ENCODE measurements at regions not wholly inside any gene's neighbourhood (a gene's known extent, or its start where the extent isn't known, plus 50 kb on each side); places are given as distances from the start of the nearest gene placed in this dataset.

DNA sequence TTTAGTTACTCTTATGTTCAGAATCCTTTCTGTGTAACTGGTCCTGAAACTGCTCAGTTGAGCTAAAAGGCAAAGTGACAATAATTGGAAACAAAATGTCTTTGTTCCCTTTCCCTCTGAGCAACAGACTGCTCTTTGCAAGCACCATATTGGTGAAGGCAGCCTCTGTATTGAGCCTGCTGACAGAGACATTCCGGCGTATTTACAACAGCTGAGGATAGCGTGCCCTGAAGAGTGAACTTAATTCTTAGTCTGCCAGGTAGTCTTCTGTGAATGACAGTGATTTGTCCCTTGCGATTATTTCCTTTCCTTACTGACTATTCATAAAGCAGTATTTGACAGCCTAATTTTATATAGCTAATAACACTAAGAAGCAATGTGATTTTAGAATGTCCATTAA is 239.1 kb downstream of the CPS1 start:
- no peak for DNase-seq
- TF ChIP-seq, protein P1, sequence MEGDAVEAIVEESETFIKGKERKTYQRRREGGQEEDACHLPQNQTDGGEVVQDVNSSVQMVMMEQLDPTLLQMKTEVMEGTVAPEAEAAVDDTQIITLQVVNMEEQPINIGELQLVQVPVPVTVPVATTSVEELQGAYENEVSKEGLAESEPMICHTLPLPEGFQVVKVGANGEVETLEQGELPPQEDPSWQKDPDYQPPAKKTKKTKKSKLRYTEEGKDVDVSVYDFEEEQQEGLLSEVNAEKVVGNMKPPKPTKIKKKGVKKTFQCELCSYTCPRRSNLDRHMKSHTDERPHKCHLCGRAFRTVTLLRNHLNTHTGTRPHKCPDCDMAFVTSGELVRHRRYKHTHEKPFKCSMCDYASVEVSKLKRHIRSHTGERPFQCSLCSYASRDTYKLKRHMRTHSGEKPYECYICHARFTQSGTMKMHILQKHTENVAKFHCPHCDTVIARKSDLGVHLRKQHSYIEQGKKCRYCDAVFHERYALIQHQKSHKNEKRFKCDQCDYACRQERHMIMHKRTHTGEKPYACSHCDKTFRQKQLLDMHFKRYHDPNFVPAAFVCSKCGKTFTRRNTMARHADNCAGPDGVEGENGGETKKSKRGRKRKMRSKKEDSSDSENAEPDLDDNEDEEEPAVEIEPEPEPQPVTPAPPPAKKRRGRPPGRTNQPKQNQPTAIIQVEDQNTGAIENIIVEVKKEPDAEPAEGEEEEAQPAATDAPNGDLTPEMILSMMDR (IDR thresholded peaks at IDR 0.05): no peak
- TF ChIP-seq POLR2A (IDR thresholded peaks at IDR 0.05) (no peak), POLR2AphosphoS5 (IDR thresholded peaks at IDR 0.05) (no peak), EP300 (IDR thresholded peaks at IDR 0.05) (no peak)
- Histone ChIP-seq H3K27ac (no peak overlapping the region), H3K4me1 (no peaks in the 10 kb centered on the region), H3K27me3 (no peaks in the 10 kb centered on the region), H3K9me3 (peaks cover 0 to under 1% (median 0%) of the 10 kb centered on the region in 4 donors), H3K36me3 (no peaks in the 10 kb centered on the region), H3K4me3 (no peak overlapping the region)
- 89 to 96% methylated on average over 4 of the region's 4 CpGs for WGBS, 2 donors
- intact Hi-C loops (cut with DNase I): no loop called here

DNA sequence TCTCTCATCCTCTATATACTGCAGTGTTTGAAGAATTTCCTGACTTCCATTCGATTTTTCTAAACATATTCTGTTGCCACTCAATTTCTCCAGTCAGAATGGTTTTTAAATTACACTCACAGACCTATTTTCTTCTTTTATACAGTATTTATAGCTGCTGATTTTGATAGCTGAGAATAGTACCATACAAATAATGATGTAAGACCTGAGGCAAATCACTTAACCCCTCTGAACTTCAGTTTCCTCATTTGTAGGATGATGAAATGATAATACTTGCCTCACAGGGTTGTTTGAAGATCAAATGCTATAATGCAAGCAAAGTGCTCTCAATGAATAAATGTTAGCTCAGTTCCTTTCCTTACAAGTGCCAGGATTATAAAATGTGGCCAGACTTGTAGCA is 241.8 kb downstream of the CPS1 start:
- Histone ChIP-seq H3K27me3 (no peaks in the 10 kb centered on the region), H3K9me3 (peaks cover 0 to 1% (median 0%) of the 10 kb centered on the region in 4 donors), H3K27ac (no peak overlapping the region), H3K36me3 (no peaks in the 10 kb centered on the region), H3K4me1 (no peaks in the 10 kb centered on the region), H3K4me3 (no peak overlapping the region)
- no peak for DNase-seq
- TF ChIP-seq POLR2AphosphoS5 (IDR thresholded peaks at IDR 0.05) (no peak), EP300 (IDR thresholded peaks at IDR 0.05) (no peak), POLR2A (IDR thresholded peaks at IDR 0.05) (no peak)
- TF ChIP-seq, protein P1 (IDR thresholded peaks at IDR 0.05): no peak
- 12 to 32% methylated on average over 1 of the region's 1 CpG for WGBS, 2 donors
- intact Hi-C loops (cut with DNase I): no loop called here

DNA sequence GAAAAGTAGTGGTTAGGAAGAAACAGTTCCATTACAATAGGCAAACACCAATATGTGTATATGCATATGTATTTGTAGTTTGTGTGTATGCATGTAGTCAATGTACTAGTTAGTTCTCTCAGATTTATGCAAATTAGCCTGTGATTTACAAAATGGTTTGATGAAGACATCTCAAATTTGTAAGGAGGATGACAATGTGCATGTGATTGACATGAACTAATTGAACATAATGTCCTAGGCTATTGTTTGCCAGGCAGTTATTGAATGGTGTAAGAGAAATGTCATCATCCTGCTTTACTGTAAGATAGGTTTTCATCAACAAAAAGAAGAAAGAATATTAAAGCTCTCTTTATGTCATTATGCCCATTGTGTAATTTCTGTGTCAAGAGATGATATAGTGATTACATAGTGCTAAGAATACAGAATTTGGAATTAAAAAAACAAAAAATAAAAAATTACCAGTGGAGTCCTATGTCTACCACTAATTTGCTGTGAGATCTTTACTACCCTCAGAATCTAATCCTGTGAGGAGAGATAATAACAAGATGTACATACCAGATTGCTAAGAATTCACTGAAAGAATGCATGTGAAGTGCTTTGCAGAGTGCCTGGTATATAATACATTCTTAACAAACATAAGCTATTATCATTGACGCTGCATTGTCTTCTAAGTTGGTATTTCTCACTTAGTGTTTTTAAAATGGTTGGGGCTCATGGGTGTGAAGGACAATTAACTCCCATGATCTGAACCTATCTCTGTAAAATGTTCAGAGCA is 258.0 kb downstream of the CPS1 start:
- Histone ChIP-seq H3K4me1 (no peaks in the 10 kb centered on the region), H3K27ac (no peak overlapping the region), H3K36me3 (no peaks in the 10 kb centered on the region), H3K9me3 (no peaks in the 10 kb centered on the region), H3K4me3 (no peak overlapping the region), H3K27me3 (no peaks in the 10 kb centered on the region)
- TF ChIP-seq, protein P1 (IDR thresholded peaks at IDR 0.05): no peak
- TF ChIP-seq POLR2AphosphoS5 (IDR thresholded peaks at IDR 0.05) (no peak), EP300 (IDR thresholded peaks at IDR 0.05) (no peak), POLR2A (IDR thresholded peaks at IDR 0.05) (no peak)
- DNase-seq: no peak
- WGBS, 2 donors: 76 to 84% methylated on average over 1 of the region's 1 CpG
- intact Hi-C loops (cut with DNase I): no loop called here

DNA sequence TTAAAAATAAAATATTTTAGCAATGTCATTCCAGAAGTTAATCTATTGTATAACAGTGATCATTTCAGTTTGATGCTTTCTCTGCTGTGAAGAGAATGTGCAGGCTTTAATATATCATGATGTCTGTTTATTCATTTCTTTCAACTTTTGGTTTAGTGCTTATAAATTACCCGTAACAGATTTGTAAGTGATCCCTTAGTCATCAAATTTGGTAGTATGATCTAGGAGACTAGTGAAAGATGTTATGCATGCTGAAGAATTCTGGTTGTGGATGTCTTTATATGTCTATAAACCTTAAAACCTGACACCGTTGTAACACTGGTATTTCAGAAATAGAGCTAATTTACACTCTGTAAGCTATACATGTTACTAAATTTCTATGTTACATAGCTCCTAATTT is 260.4 kb downstream of the CPS1 start:
- no peak for DNase-seq
- Histone ChIP-seq H3K9me3 (no peaks in the 10 kb centered on the region), H3K27ac (no peak overlapping the region), H3K36me3 (no peaks in the 10 kb centered on the region), H3K4me1 (no peaks in the 10 kb centered on the region), H3K27me3 (no peaks in the 10 kb centered on the region), H3K4me3 (no peak overlapping the region)
- 82 to 87% methylated on average over 2 of the region's 2 CpGs for WGBS, 2 donors
- TF ChIP-seq EP300 (IDR thresholded peaks at IDR 0.05): no peak
- no peak for TF ChIP-seq POLR2AphosphoS5 (IDR thresholded peaks at IDR 0.05)
- no peak for TF ChIP-seq POLR2A (IDR thresholded peaks at IDR 0.05)
- TF ChIP-seq, protein P1 (IDR thresholded peaks at IDR 0.05): no peak
- intact Hi-C loops (cut with DNase I): no loop called here

DNA sequence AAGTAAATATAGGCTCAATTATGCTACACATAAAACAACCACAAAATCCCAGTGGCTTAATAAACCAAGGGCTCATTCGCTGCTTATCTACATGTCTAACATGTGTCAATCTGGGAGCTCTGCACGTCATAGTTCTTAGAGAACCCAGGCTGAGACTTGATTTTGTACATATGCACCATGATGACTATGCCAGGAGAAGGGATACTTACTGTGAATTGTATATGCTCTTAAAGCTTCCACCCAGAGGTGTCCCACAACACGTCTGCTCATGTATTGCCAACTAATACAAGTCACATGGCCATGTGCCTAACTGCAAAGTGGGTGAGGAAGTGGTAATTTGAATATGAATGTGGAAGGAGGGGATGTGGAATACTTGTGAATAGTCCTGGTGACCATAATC is 262.1 kb downstream of the CPS1 start:
- no peak overlapping the region for H3K27ac ChIP-seq
- intact Hi-C loops (cut with DNase I): no loop called here
- no peaks in the 10 kb centered on the region for H3K9me3 ChIP-seq
- TF ChIP-seq EP300 (IDR thresholded peaks at IDR 0.05) (no peak), POLR2A (IDR thresholded peaks at IDR 0.05) (no peak), POLR2AphosphoS5 (IDR thresholded peaks at IDR 0.05) (no peak)
- TF ChIP-seq, protein P1 (IDR thresholded peaks at IDR 0.05): no peak
- no peaks in the 10 kb centered on the region for H3K4me1 ChIP-seq
- no peak overlapping the region for H3K4me3 ChIP-seq
- no peaks in the 10 kb centered on the region for H3K36me3 ChIP-seq
- no peak for DNase-seq
- no peaks in the 10 kb centered on the region for H3K27me3 ChIP-seq
- WGBS, 2 donors: 68 to 76% methylated on average over 3 of the region's 3 CpGs
